RKO (cell line): ENCODE measurements at regions not wholly inside any gene's neighbourhood (a gene's known extent, or its start where the extent isn't known, plus 50 kb on each side); places are given as distances from the start of the nearest gene placed in this dataset.

Experiments
- DNase-seq: peaks from one replicate; pipeline ENCODE4 v3.0.0-alpha.2; 2016; ENCODE audit warnings: low spot score

DNA sequence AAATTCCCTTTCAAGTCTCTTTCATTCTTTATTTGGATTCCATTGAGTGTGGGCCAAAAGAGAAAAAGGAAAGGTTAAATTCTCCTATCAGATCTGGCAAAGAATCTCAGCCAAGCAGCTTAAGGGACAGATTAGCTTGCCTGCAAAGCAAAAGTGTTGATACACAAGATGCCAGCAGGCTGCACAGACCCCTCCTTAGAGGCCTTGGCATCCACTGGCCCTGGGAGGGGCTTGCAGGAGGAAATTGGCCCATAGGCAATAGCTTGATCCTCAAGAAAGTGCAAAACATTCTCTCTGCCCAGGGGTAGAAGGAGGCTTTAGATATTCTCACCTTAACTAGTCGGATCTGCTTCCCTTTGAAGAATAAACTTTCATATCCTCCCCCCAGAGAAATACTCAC is 300.4 kb upstream of the CPEB2 start:
- no peak for DNase-seq

DNA sequence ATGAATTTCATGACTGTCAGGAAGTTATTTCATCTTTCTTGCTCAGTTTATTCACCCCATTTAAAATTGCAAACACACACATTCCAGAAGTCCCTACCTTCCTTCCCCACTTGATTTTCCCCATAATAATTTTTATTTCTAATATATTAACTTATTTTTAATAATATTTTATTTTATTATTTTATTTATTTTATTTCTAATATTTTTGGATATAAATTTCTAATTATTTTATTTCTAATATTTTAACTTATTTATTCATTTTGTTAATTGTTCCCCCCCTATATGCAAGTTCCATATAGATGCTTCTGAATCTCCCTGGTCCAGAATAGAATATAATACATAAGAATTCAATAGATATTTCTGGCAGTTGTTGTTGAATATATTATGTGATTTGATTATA is 293.7 kb upstream of the CPEB2 start:
- no peak for DNase-seq

GRCh38 chr4:14711259-14711658 is 291.0 kb upstream of the CPEB2 start:
- DNase-seq = no peak

DNA sequence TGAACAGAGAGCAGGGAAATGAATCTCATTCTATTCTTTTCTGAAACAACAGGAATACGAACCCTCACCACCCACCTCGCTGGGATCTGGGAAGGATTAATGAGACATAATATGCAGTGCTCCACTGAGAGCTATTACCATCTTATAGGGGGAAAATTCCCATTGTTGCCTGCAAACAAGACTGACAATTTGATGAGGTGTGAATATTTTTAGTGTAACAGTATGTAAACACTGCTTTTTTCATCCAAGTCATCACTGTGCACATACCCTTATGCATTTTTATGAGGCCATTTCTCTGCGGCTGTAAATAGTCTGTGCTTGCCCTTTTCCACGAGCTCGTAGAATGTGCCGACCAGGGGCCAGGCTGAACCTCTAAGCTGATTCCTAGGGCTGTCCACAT is 285.6 kb upstream of the CPEB2 start:
- DNase-seq = no peak

- no peak for DNase-seq
Observed at GRCh38 chr4:14719053-14719452, 283.2 kb upstream of the CPEB2 start.

DNA sequence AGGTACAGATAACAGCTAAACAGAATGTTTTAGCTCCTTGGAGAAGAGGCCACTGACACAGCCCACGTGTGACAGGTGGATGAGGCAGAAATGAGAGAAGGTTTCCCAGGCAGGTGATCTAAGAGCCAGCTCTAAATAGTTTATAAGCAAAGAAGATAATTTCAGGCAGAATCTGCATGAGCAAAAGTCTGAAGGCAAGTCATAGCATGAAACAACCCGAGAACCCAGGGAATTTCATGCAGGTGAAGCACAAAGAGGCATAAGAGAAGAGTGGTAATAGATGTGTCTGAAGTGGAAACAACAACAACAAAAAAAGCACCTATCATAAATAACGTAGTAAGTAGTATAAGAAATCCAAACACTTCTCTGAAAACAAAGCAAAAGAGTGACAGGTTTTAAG is 275.8 kb upstream of the CPEB2 start:
- no peak for DNase-seq

- DNase-seq = peak; percentile 41
Observed at GRCh38 chr4:14726877-14727361, 275.4 kb upstream of the CPEB2 start.

GRCh38 chr4:14729282-14730000 is 272.8 kb upstream of the CPEB2 start:
- no peak for DNase-seq

DNA sequence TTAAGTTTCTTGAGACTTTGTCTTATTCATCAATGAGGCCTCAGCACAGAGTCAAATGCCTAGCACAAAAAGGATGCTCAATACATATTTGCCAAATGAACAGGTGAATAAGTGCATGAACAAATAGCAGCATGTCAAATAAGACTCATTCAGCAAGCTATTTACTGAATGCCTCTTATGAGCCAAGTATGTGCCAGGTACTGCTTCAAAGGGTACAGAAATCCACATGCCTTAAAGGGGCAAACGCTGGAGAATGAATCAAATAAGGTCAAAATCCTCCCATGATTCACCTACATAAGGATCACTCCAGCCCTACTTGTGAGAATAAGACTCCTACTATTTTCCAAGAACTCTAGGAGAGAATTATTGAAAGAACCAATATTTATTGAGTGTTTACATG is 260.2 kb upstream of the CPEB2 start:
- DNase-seq = no peak

GRCh38 chr4:14743172-14743571 is 259.1 kb upstream of the CPEB2 start:
- DNase-seq = no peak

GRCh38 chr4:14743601-14744000 is 258.7 kb upstream of the CPEB2 start:
- no peak for DNase-seq

- DNase-seq = no peak
Observed at GRCh38 chr4:14744346-14744745, 257.9 kb upstream of the CPEB2 start.

- no peak for DNase-seq
Observed at GRCh38 chr4:14749910-14750309, 252.4 kb upstream of the CPEB2 start.

GRCh38 chr4:14752341-14753046 is 249.8 kb upstream of the CPEB2 start:
- no peak for DNase-seq

- no peak for DNase-seq
Observed at GRCh38 chr4:14767142-14767541, 235.1 kb upstream of the CPEB2 start.

DNA sequence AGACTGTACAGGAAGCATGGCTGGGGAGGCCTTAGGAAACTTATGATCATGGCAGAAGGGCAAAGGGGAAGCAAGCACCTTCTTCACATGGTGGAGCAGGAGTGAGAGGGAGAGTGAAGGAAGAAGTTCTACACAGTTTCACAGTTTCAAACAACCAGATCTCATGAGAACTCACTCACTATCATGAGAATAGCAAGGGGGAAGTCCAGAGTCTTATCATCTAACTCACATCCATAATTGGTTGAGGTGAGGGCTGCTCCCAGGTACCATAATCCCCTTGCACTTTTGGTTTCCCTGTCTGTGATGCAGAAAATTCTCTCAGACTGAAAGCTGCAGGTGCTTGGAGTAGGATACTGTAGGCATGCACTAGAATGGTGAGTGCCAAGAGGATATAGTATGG is 233.8 kb upstream of the CPEB2 start:
- no peak for DNase-seq

DNA sequence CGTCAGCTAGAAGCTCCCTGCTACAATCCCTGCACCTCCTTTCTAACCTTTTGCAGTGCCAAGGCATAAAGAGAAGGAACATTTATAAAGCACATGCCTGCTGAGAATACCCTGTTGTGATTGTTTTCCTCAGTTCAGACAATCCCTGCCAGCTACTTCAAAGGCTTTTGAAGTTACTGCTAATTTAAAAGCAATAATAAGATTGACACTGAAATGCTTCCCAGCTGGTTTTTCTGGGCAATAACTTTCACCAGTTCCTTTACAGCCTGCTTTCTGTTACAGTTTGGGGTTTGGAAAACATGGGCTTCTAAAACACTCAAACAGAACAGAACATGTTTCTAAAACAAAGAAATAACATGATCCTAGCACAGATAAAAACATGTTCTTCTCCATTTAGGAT is 232.3 kb upstream of the CPEB2 start:
- no peak for DNase-seq

GRCh38 chr4:14771094-14771493 is 231.2 kb upstream of the CPEB2 start:
- no peak for DNase-seq

DNA sequence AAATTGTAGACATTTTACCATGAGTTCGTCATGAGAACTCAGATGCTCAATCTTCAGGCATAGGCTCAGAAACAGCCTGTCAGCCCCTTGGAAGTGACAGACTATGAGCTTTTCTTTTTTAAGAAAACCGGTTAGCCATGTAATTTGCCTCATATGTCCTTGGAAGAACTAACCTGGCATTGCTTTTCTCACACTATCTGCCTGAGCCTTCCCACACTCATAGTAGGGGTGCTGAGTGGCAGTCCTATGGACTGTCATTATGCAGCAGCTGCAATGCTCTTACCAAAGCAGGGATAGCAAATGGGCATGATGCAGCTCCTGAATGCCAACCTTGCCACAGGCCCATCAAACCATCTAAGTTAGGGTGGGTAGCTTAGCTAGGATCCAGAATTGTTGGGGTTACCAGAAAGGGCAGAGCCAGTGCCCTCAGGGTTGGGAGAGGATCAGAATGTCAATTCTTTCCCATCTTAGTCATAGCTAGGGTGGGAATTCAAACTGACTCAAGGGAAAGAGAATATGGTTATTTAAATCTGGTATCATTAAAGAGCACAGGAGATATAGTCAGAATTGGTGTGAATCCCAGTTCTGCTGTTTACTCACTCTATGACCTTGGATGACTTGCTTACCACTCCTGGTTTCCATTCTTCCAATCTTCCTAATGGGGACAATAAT is 230.6 kb upstream of the CPEB2 start:
- DNase-seq = no peak

GRCh38 chr4:14772388-14772787 is 229.9 kb upstream of the CPEB2 start:
- no peak for DNase-seq

- peak; percentile 58 for DNase-seq
Observed at GRCh38 chr4:14783011-14783877, 219.0 kb upstream of the CPEB2 start.

DNA sequence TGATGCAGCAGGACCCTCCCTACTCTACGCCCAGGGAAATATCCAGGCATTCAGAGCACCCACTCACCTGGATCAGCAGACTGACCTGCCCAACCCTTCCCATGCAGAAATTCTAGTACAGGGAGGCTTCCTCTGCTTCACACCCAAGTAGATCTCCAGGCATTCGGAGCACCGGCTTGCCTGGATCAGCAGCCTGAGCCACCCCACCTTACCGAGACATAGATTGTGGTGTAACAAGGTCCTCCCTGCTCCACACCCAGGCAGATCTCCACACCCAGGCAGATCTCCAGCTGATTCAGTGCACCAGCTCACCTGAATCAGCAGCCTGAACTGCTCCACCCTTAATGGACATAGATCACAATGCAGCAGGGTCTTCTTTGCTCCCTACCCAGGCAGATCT is 215.1 kb upstream of the CPEB2 start:
- DNase-seq = no peak
